GM23338 (cell line): ENCODE measurements at regions not wholly inside any gene's neighbourhood (a gene's known extent, or its start where the extent isn't known, plus 50 kb on each side); places are given as distances from the start of the nearest gene placed in this dataset.

Experiments
- ATAC-seq: fragments of 200-7000 bp; cut with Tn5 transposase; 3 replicates; pipeline ENCODE4 v1.9.1; 2020
- DNase-seq: peaks from one replicate; pipeline ENCODE4 v3.0.0-alpha.2; 2015; ENCODE audit warnings: low spot score
- H2AFZ ChIP-seq: fragments of 200-600 bp; sonication (generic); 2 replicates; pipeline ENCODE4 v1.8.0; 2016; ENCODE audit warnings: antibody characterized with exemption, mild to moderate bottlenecking, moderate library complexity
- H3F3A ChIP-seq: fragments of 200-600 bp; sonication (generic); replicated peaks from 2 replicates; pipeline ENCODE4 v1.8.0; 2017; ENCODE audit warnings: antibody characterized with exemption, mixed run types, low read depth
- H3K27ac ChIP-seq: fragments of 200-600 bp; sonication (generic); 2 replicates; pipeline ENCODE4 v1.6.1; 2016; ENCODE audit warnings: low read depth
- H3K27me3 ChIP-seq: fragments of 200-600 bp; sonication (generic); 2 replicates; pipeline ENCODE4 v1.8.0; 2016; ENCODE audit warnings: mild to moderate bottlenecking, mixed run types, moderate library complexity; ENCODE audit not compliant: insufficient read depth
- H3K36me3 ChIP-seq: fragments of 200-600 bp; sonication (generic); 2 replicates; pipeline ENCODE4 v1.8.0; 2016; ENCODE audit warnings: mild to moderate bottlenecking; ENCODE audit not compliant: insufficient read depth
- H3K4me1 ChIP-seq: fragments of 200-600 bp; sonication (generic); 2 replicates; pipeline ENCODE4 v1.8.0; 2016; ENCODE audit warnings: mild to moderate bottlenecking, moderate library complexity; ENCODE audit not compliant: insufficient read depth
- H3K4me2 ChIP-seq: fragments of 200-600 bp; sonication (generic); 2 replicates; pipeline ENCODE4 v1.7.1; 2017; ENCODE audit warnings: mixed run types
- H3K4me3 ChIP-seq: fragments of 200-600 bp; sonication (generic); 2 replicates; pipeline ENCODE4 v1.6.1; 2016; ENCODE audit warnings: mixed run types
- H3K79me2 ChIP-seq: fragments of 200-600 bp; sonication (generic); replicated peaks from 2 replicates; pipeline ENCODE4 v1.8.0; 2017; ENCODE audit warnings: mild to moderate bottlenecking; ENCODE audit not compliant: insufficient read depth
- H3K9me2 ChIP-seq: fragments of 200-600 bp; sonication (generic); 2 replicates; pipeline ENCODE4 v1.8.0; 2017; ENCODE audit not compliant: insufficient read depth
- H4K20me1 ChIP-seq: fragments of 200-600 bp; sonication (generic); replicated peaks from 2 replicates; pipeline ENCODE4 v1.8.0; 2017; ENCODE audit warnings: mild to moderate bottlenecking; ENCODE audit not compliant: insufficient read depth
- H3K27ac Mint-ChIP-seq: 2 replicates; pipeline ENCODE4 v1.8.0; 2020; ENCODE audit warnings: inconsistent platforms, mild to moderate bottlenecking, moderate library complexity, mixed read lengths
- H3K27me3 Mint-ChIP-seq: 3 replicates; pipeline ENCODE4 v1.8.0; 2022; ENCODE audit warnings: low read depth, mild to moderate bottlenecking, moderate library complexity, mixed read lengths, inconsistent platforms; ENCODE audit not compliant: insufficient read depth, poor library complexity
- H3K36me3 Mint-ChIP-seq: 3 replicates; pipeline ENCODE4 v1.8.0; 2021; ENCODE audit warnings: low read depth, mild to moderate bottlenecking, inconsistent platforms, moderate library complexity, mixed read lengths
- H3K4me1 Mint-ChIP-seq: 3 replicates; pipeline ENCODE4 v1.8.0; 2020; ENCODE audit warnings: mild to moderate bottlenecking, inconsistent platforms, mixed read lengths
- H3K4me3 Mint-ChIP-seq: 3 replicates; pipeline ENCODE4 v1.8.0; 2021; ENCODE audit warnings: moderate library complexity, mild to moderate bottlenecking, inconsistent platforms, mixed read lengths
- H3K9me3 Mint-ChIP-seq: 3 replicates; pipeline ENCODE4 v1.8.0; 2020; ENCODE audit warnings: moderate library complexity, mild to moderate bottlenecking, inconsistent platforms, mixed read lengths
- CREB1 ChIP-seq: fragments of 250-450 bp; sonication (Bioruptor Pico); IDR thresholded peaks from 2 replicates; pipeline ENCODE4 v1.5.0; 2020; ENCODE audit warnings: low read depth, mild to moderate bottlenecking, moderate library complexity
- EZH2 ChIP-seq: fragments of 200-600 bp; sonication (generic); IDR thresholded peaks from one replicate; pipeline ENCODE4 v1.8.0; 2017; ENCODE audit warnings: antibody characterized with exemption, mild to moderate bottlenecking, low read depth; ENCODE audit not compliant: unreplicated experiment
- EZH2phosphoT487 ChIP-seq: fragments of 200-600 bp; sonication (generic); IDR thresholded peaks from one replicate; pipeline ENCODE4 v1.8.1; 2018; ENCODE audit warnings: antibody characterized with exemption; ENCODE audit not compliant: unreplicated experiment
- JUNB ChIP-seq: IDR thresholded peaks from one replicate; pipeline ENCODE4 v1.6.1; 2016; ENCODE audit warnings: antibody characterized with exemption; ENCODE audit not compliant: unreplicated experiment
- NANOG ChIP-seq: IDR thresholded peaks from 2 replicates; pipeline ENCODE4 v1.6.1; 2016; ENCODE audit warnings: antibody characterized with exemption, borderline replicate concordance
- POLR2AphosphoS5 ChIP-seq: IDR thresholded peaks from 2 replicates; pipeline ENCODE4 v1.6.1; 2016; ENCODE audit warnings: antibody characterized with exemption, low read depth
- STAT1 ChIP-seq: IDR thresholded peaks from one replicate; pipeline ENCODE4 v1.6.1; 2016; ENCODE audit warnings: antibody characterized with exemption; ENCODE audit not compliant: unreplicated experiment
- ZNF114 ChIP-seq: fragments of 250-450 bp; sonication (Bioruptor Pico); IDR thresholded peaks from 2 replicates; pipeline ENCODE4 v1.5.0; 2020; ENCODE audit warnings: mild to moderate bottlenecking, moderate library complexity
- ZNF331 ChIP-seq: fragments of 250-450 bp; sonication (Bioruptor Pico); IDR thresholded peaks from 2 replicates; pipeline ENCODE4 v1.5.0; 2020; ENCODE audit warnings: low read depth, mild to moderate bottlenecking, moderate library complexity
- TF ChIP-seq, protein P1 (sequence below): IDR thresholded peaks from 2 replicates; pipeline ENCODE4 v1.6.1; 2016; ENCODE audit warnings: antibody characterized with exemption
- TF ChIP-seq, protein P2 (sequence below), 2 experiments: fragments of 200-600 bp in 1 of 2; sonication (generic) in 1 of 2; conservative IDR thresholded peaks; 2 replicates each; pipeline versions ENCODE4 v1.5.1 to v1.6.1; 2016 to 2017; ENCODE audit warnings: antibody characterized with exemption in 2 of 2, low read depth in 2 of 2, mild to moderate bottlenecking in 2 of 2, moderate library complexity in 1 of 2
- TF ChIP-seq, protein P3 (sequence below): fragments of 250-450 bp; sonication (Bioruptor Pico); IDR thresholded peaks from 2 replicates; pipeline ENCODE4 v1.5.0; 2020; ENCODE audit warnings: mild to moderate bottlenecking, moderate library complexity
- TF ChIP-seq, protein P4 (sequence below): IDR thresholded peaks from one replicate; pipeline ENCODE4 v1.6.1; 2018; ENCODE audit warnings: antibody characterized with exemption; ENCODE audit not compliant: unreplicated experiment

DNA sequence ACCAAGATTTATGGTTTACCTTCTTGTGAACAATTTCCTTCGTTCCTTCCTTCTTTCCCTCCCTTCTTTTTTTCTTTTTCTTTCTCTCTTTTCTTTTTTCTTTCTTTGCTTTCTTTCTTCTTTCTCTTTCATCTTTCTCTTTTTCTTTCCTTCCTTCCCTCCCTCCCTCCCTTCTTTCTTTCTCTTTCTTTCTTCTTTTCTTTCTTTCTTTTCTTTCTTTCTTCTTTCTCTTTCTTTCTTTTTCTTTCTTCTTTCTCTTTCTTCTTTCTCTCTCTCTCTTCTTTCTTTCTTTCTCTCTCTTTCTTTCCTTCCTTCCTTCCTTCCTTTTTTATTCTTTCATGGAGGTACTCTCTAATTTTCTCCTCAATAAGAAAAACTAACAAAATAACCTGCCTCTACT, 462.1 kb upstream of the ATP2B1 start:
- no peak for ATAC-seq
- no peaks in the 10 kb centered on the region for H3K9me3 Mint-ChIP-seq
- H2AFZ ChIP-seq: no peak overlapping the region

More for the DNA sequence above, 462.1 kb upstream of the ATP2B1 start:
- no peak overlapping the region for H3K27ac ChIP-seq
- H3K27me3 ChIP-seq: no peaks in the 10 kb centered on the region
- H3K27ac Mint-ChIP-seq: no peak overlapping the region
- H3K4me3 ChIP-seq: no peak overlapping the region
- H3F3A ChIP-seq: no peaks in the 10 kb centered on the region
- TF ChIP-seq, protein P1, sequence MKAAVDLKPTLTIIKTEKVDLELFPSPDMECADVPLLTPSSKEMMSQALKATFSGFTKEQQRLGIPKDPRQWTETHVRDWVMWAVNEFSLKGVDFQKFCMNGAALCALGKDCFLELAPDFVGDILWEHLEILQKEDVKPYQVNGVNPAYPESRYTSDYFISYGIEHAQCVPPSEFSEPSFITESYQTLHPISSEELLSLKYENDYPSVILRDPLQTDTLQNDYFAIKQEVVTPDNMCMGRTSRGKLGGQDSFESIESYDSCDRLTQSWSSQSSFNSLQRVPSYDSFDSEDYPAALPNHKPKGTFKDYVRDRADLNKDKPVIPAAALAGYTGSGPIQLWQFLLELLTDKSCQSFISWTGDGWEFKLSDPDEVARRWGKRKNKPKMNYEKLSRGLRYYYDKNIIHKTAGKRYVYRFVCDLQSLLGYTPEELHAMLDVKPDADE: no peak
- TF ChIP-seq ZNF331 (CRISPR knock-in tag) (no peak), NANOG (no peak), ZNF114 (CRISPR knock-in tag) (no peak), EZH2 (no peak), EZH2phosphoT487 (no peak), JUNB (no peak), POLR2AphosphoS5 (no peak), STAT1 (no peak), CREB1 (CRISPR knock-in tag) (no peak)
- TF ChIP-seq, protein P2, sequence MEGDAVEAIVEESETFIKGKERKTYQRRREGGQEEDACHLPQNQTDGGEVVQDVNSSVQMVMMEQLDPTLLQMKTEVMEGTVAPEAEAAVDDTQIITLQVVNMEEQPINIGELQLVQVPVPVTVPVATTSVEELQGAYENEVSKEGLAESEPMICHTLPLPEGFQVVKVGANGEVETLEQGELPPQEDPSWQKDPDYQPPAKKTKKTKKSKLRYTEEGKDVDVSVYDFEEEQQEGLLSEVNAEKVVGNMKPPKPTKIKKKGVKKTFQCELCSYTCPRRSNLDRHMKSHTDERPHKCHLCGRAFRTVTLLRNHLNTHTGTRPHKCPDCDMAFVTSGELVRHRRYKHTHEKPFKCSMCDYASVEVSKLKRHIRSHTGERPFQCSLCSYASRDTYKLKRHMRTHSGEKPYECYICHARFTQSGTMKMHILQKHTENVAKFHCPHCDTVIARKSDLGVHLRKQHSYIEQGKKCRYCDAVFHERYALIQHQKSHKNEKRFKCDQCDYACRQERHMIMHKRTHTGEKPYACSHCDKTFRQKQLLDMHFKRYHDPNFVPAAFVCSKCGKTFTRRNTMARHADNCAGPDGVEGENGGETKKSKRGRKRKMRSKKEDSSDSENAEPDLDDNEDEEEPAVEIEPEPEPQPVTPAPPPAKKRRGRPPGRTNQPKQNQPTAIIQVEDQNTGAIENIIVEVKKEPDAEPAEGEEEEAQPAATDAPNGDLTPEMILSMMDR (conservative IDR thresholded peaks at IDR 0.05; ENCODE audit: low read depth in 2 of 2): no peak
- TF ChIP-seq, protein P3, sequence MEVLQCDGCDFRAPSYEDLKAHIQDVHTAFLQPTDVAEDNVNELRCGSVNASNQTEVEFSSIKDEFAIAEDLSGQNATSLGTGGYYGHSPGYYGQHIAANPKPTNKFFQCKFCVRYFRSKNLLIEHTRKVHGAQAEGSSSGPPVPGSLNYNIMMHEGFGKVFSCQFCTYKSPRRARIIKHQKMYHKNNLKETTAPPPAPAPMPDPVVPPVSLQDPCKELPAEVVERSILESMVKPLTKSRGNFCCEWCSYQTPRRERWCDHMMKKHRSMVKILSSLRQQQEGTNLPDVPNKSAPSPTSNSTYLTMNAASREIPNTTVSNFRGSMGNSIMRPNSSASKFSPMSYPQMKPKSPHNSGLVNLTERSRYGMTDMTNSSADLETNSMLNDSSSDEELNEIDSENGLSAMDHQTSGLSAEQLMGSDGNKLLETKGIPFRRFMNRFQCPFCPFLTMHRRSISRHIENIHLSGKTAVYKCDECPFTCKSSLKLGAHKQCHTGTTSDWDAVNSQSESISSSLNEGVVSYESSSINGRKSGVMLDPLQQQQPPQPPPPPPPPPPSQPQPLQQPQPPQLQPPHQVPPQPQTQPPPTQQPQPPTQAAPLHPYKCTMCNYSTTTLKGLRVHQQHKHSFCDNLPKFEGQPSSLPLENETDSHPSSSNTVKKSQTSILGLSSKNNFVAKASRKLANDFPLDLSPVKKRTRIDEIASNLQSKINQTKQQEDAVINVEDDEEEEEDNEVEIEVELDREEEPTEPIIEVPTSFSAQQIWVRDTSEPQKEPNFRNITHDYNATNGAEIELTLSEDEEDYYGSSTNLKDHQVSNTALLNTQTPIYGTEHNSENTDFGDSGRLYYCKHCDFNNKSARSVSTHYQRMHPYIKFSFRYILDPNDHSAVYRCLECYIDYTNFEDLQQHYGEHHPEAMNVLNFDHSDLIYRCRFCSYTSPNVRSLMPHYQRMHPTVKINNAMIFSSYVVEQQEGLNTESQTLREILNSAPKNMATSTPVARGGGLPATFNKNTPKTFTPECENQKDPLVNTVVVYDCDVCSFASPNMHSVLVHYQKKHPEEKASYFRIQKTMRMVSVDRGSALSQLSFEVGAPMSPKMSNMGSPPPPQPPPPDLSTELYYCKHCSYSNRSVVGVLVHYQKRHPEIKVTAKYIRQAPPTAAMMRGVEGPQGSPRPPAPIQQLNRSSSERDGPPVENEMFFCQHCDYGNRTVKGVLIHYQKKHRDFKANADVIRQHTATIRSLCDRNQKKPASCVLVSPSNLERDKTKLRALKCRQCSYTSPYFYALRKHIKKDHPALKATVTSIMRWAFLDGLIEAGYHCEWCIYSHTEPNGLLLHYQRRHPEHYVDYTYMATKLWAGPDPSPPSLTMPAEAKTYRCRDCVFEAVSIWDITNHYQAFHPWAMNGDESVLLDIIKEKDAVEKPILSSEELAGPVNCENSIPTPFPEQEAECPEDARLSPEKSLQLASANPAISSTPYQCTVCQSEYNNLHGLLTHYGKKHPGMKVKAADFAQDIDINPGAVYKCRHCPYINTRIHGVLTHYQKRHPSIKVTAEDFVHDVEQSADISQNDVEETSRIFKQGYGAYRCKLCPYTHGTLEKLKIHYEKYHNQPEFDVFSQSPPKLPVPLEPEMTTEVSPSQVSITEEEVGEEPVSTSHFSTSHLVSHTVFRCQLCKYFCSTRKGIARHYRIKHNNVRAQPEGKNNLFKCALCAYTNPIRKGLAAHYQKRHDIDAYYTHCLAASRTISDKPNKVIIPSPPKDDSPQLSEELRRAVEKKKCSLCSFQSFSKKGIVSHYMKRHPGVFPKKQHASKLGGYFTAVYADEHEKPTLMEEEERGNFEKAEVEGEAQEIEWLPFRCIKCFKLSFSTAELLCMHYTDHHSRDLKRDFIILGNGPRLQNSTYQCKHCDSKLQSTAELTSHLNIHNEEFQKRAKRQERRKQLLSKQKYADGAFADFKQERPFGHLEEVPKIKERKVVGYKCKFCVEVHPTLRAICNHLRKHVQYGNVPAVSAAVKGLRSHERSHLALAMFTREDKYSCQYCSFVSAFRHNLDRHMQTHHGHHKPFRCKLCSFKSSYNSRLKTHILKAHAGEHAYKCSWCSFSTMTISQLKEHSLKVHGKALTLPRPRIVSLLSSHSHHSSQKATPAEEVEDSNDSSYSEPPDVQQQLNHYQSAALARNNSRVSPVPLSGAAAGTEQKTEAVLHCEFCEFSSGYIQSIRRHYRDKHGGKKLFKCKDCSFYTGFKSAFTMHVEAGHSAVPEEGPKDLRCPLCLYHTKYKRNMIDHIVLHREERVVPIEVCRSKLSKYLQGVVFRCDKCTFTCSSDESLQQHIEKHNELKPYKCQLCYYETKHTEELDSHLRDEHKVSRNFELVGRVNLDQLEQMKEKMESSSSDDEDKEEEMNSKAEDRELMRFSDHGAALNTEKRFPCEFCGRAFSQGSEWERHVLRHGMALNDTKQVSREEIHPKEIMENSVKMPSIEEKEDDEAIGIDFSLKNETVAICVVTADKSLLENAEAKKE (CRISPR knock-in tag): no peak
- TF ChIP-seq, protein P4, sequence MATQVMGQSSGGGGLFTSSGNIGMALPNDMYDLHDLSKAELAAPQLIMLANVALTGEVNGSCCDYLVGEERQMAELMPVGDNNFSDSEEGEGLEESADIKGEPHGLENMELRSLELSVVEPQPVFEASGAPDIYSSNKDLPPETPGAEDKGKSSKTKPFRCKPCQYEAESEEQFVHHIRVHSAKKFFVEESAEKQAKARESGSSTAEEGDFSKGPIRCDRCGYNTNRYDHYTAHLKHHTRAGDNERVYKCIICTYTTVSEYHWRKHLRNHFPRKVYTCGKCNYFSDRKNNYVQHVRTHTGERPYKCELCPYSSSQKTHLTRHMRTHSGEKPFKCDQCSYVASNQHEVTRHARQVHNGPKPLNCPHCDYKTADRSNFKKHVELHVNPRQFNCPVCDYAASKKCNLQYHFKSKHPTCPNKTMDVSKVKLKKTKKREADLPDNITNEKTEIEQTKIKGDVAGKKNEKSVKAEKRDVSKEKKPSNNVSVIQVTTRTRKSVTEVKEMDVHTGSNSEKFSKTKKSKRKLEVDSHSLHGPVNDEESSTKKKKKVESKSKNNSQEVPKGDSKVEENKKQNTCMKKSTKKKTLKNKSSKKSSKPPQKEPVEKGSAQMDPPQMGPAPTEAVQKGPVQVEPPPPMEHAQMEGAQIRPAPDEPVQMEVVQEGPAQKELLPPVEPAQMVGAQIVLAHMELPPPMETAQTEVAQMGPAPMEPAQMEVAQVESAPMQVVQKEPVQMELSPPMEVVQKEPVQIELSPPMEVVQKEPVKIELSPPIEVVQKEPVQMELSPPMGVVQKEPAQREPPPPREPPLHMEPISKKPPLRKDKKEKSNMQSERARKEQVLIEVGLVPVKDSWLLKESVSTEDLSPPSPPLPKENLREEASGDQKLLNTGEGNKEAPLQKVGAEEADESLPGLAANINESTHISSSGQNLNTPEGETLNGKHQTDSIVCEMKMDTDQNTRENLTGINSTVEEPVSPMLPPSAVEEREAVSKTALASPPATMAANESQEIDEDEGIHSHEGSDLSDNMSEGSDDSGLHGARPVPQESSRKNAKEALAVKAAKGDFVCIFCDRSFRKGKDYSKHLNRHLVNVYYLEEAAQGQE: no peak
- H3K4me2 ChIP-seq: no peak overlapping the region
- no peaks in the 10 kb centered on the region for H3K4me1 ChIP-seq
- H3K4me1 Mint-ChIP-seq: peaks cover 7% of the 10 kb centered on the region
- H3K4me3 Mint-ChIP-seq: no peak overlapping the region
- no peaks in the 10 kb centered on the region for H3K27me3 Mint-ChIP-seq
- DNase-seq: no peak
- H3K36me3 ChIP-seq: no peaks in the 10 kb centered on the region
- no peaks in the 10 kb centered on the region for H3K36me3 Mint-ChIP-seq
- H3K9me2 ChIP-seq: no peaks in the 10 kb centered on the region
- no peaks in the 10 kb centered on the region for H4K20me1 ChIP-seq
- H3K79me2 ChIP-seq: no peaks in the 10 kb centered on the region
